Astrocyte of the cerebellum (primary cell): ENCODE measurements at regions not wholly inside any gene's neighbourhood (a gene's known extent, or its start where the extent isn't known, plus 50 kb on each side); places are given as distances from the start of the nearest gene placed in this dataset.

Experiments
- DNase-seq: peaks from one replicate; pipeline ENCODE4 v3.0.0-alpha.2; 2011; ENCODE audit warnings: low read depth
- H3K4me3 ChIP-seq: 2 replicates; pipeline ENCODE4 v1.5.1; 2011; ENCODE audit warnings: mild to moderate bottlenecking, low read depth, low read length, moderate library complexity
- in situ Hi-C: cut with HindIII; loops from 2 replicates; pipeline ENCODE4 v1.10.0; 2017; ENCODE audit warnings: low sequenced_read_pairs
- TF ChIP-seq, protein P1 (sequence below): IDR thresholded peaks from 2 replicates; pipeline ENCODE4 v1.5.1; 2012; ENCODE audit warnings: low read length, low read depth, moderate library complexity, mild to moderate bottlenecking; ENCODE audit errors: missing control alignments

DNA sequence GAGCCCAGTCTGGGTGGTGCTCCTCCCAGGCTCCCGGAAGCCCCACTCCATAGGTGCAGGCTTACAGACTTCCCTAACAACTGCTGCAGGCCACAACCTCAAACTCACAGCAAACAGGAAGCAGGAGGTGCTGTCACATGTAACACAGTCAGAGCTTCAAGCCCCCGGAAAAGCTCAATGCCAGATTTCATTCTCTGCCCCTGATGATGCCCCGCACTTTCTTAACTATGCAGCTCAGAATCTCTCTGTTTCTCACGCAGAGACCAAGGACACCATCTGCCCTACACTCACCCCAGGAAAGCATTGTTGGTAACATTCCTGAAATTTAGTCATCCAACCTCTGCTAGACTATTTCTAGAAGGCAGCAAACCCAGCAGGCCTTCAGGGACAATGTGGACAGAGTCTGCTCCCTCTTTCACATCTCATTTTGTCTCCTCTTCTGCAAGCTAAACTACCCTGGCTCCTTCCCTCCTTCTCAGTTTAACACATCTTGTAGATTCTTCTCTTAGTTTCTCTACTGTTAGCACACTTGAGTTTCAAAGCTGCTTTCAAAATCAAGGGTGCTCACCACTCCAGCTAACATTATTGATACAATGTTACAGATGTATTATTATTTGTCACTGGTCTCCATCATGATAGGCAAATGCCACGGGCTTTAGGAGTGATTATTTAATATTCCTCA, 162.5 kb downstream of the KCTD12 start:
- in situ Hi-C loops, result no loop called here
- TF ChIP-seq, protein P1, sequence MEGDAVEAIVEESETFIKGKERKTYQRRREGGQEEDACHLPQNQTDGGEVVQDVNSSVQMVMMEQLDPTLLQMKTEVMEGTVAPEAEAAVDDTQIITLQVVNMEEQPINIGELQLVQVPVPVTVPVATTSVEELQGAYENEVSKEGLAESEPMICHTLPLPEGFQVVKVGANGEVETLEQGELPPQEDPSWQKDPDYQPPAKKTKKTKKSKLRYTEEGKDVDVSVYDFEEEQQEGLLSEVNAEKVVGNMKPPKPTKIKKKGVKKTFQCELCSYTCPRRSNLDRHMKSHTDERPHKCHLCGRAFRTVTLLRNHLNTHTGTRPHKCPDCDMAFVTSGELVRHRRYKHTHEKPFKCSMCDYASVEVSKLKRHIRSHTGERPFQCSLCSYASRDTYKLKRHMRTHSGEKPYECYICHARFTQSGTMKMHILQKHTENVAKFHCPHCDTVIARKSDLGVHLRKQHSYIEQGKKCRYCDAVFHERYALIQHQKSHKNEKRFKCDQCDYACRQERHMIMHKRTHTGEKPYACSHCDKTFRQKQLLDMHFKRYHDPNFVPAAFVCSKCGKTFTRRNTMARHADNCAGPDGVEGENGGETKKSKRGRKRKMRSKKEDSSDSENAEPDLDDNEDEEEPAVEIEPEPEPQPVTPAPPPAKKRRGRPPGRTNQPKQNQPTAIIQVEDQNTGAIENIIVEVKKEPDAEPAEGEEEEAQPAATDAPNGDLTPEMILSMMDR, result no peak
- H3K4me3 ChIP-seq, result no peak overlapping the region
- peak; percentile 75 for DNase-seq

DNA sequence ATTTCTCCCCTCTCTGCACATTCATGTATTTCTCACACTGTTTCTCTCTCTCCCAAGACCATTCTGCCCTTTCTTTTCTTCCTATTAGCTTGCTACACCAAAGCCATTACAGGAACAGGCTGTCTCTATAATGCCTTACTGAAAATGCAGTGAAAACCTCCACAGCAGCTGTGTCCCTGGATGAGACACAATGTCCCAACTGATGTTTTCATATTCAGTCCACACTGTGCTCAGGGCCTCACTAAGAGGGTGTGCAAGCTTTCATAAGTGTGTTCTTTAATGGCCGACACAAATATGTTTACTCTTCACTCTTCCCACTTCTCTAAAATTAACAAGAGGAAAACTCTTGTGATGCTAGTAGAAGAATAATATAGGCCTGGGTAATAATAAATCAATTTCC, 163.4 kb downstream of the KCTD12 start:
- in situ Hi-C loops, result no loop called here
- TF ChIP-seq, protein P1, result no peak
- no peak overlapping the region for H3K4me3 ChIP-seq
- DNase-seq, result no peak

DNA sequence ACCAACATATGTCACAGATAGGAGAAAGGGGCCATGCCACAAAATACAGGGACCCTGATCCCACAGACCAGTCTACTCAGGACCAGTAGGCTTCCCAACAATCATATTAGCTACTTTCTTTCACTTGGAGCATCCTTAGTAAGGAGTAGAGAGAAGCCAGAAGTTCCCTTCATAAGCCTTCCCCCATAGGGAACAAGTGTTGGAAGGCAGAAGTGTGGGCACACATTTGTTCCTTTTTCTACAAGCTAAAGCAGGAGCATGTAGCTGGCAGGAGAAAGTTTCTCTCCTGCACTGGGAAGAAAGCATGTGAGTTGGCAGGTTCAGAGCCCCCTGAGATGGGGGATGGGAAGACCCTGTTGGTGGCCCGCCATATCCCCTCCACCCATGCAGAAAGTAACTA, 165.4 kb downstream of the KCTD12 start:
- DNase-seq, result no peak
- H3K4me3 ChIP-seq, result no peak overlapping the region
- in situ Hi-C loops, result no loop called here
- TF ChIP-seq, protein P1, result no peak

DNA sequence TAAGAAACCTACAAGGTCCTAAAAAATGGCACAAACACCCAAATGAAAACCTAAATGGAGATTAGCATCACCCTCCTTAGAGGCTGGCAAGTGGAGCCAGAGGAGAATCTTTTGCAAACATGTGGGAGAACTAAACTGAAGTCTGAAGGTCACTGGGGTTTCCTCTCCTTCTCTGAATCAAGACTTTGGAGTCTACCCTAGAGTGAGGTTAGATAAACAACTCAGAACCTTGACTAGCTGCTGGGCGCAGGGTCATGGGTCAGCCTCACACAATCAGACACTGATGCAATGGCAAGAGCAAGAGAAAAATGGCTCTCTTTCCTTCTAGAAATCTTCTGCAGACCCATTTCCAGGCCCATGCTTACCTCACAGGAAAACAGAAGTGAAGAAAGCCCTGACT, 165.8 kb downstream of the KCTD12 start:
- no peak overlapping the region for H3K4me3 ChIP-seq
- in situ Hi-C loops, result no loop called here
- TF ChIP-seq, protein P1, result no peak
- no peak for DNase-seq

DNA sequence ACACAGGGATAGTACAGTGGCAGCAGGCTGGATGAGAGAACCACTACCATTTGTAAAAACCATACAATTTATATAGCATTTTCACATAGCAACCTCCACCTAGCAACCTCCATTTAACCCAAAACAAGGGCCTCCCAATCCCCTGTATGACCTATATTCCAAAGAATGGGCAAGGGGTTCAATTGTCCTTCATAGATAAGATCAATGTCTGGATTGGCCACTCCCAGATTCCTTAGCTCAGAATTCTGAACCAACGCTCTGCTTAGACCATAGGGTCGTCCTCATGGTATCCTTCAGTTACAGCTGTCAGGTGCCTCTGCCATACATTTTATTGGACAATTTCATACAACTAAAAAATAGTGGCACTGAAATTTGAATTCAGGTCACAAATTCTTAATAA, 166.2 kb downstream of the KCTD12 start:
- H3K4me3 ChIP-seq, result no peak overlapping the region
- TF ChIP-seq, protein P1, result no peak
- in situ Hi-C loops, result no loop called here
- no peak for DNase-seq

DNA sequence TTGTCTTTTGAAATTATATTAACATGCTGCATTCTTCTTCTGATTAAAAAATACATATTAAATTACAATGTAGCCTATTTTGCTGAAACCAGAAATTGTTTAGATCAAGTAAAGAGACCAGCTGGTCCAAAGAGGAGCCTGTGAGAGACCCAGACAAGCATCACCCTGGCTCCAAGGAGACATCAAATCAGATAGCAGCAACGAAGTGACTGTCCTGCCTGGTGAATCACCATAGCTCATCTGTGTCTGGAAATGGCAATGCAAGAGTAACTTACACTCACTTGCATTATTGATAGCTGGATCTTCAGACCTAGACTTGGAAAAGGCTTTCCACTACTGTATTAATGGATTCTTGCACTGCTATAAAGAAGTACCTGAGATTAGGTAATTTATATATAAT, 169.1 kb downstream of the KCTD12 start:
- no peak overlapping the region for H3K4me3 ChIP-seq
- no peak for DNase-seq
- TF ChIP-seq, protein P1, result no peak
- in situ Hi-C loops, result no loop called here
